HEK293 (cell line): ENCODE measurements at regions not wholly inside any gene's neighbourhood (a gene's known extent, or its start where the extent isn't known, plus 50 kb on each side); places are given as distances from the start of the nearest gene placed in this dataset.

Experiments used
- ZNF133 ChIP-seq: fragments of 450-650 bp; formaldehyde crosslinking; IDR thresholded peaks from 2 replicates; pipeline ENCODE4 v1.5.1; 2016; ENCODE audit warnings: missing biosample characterization, missing genetic modification characterization
- ZNF660 ChIP-seq: fragments of 450-650 bp; IDR thresholded peaks from 2 replicates; pipeline ENCODE4 v1.5.1; 2018; ENCODE audit warnings: missing biosample characterization, mild to moderate bottlenecking, missing genetic modification characterization
- TF ChIP-seq, protein P1 (sequence below): fragments of 450-650 bp; formaldehyde crosslinking; IDR thresholded peaks from 2 replicates; pipeline ENCODE4 v1.5.1; 2016; ENCODE audit warnings: missing biosample characterization, missing genetic modification characterization

DNA sequence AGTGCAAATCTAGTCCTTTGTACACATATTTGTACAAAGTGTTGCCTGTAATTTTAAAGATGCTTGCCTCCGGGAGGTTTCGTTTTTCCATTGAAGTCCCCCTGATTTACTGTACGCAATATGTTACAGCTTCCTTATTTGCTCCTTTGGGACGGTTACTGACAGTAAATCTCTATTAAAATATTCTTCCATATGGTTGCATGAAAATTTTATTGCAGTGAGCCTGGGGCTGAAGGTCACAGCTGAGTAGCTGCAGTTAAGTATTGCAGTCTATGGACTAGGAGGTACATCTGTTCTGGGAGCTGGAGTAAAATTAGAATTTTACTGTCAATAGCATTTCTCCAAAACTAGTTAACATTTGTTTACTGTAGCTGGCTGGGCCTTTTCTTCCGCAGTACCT, 119.2 kb downstream of the ETAA1 start:
- TF ChIP-seq, protein P1, sequence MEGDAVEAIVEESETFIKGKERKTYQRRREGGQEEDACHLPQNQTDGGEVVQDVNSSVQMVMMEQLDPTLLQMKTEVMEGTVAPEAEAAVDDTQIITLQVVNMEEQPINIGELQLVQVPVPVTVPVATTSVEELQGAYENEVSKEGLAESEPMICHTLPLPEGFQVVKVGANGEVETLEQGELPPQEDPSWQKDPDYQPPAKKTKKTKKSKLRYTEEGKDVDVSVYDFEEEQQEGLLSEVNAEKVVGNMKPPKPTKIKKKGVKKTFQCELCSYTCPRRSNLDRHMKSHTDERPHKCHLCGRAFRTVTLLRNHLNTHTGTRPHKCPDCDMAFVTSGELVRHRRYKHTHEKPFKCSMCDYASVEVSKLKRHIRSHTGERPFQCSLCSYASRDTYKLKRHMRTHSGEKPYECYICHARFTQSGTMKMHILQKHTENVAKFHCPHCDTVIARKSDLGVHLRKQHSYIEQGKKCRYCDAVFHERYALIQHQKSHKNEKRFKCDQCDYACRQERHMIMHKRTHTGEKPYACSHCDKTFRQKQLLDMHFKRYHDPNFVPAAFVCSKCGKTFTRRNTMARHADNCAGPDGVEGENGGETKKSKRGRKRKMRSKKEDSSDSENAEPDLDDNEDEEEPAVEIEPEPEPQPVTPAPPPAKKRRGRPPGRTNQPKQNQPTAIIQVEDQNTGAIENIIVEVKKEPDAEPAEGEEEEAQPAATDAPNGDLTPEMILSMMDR (tag by site-specific recombination) = no peak
- no peak for TF ChIP-seq ZNF660 (tag by site-specific recombination)
- no peak for TF ChIP-seq ZNF133 (tag by site-specific recombination)
